ENCODE measurements at regions not wholly inside any gene's neighbourhood (a gene's known extent, or its start where the extent isn't known, plus 50 kb on each side); places are given as distances from the start of the nearest gene placed in this dataset.
A peak's percentile ranks its signal among the peaks of the same experiment; 100 is the strongest.

GRCh38 chr1:184228558-184228957 is 158.3 kb upstream of the C1orf21 start:
- Histone ChIP-seq H3K27me3 (ENCODE audit: control insufficient read depth, insufficient read depth, low read length) (no peaks in the 10 kb centered on the region), H3K4me3 (ENCODE audit: low read length in 3 of 3) (no peak overlapping the region), H3K27ac (ENCODE audit: low read depth in 2 of 2, low read length in 2 of 2) (no peak overlapping the region), H3K4me1 (ENCODE audit: control insufficient read depth in 2 of 3, insufficient read depth in 2 of 3, low read depth in 1 of 3, low read length in 3 of 3) (no peaks in the 10 kb centered on the region), H3K9ac (ENCODE audit: low read length in 3 of 3) (no peak overlapping the region), H3K36me3 (ENCODE audit: control insufficient read depth in 2 of 3, insufficient read depth in 3 of 3, low read length in 3 of 3) (no peaks in the 10 kb centered on the region), H3K9me3 (ENCODE audit: control insufficient read depth in 2 of 3, insufficient read depth in 1 of 3, low read length in 3 of 3) (no peaks in the 10 kb centered on the region)
- FAIRE-seq, result no peak
- no peak for DNase-seq
- TF ChIP-seq CTCF (IDR thresholded peaks at IDR 0.05; ENCODE audit: borderline replicate concordance, extremely low read depth, insufficient read depth), result no peak
- intact Hi-C loops (cut with DNase I), result loop anchor here (10.0 kb wide), 1 partner anchor 144 kb away; no protein-coding TSS in a partner anchor

- Histone ChIP-seq H3K27me3 (ENCODE audit: control insufficient read depth, insufficient read depth, low read length) (no peaks in the 10 kb centered on the region), H3K36me3 (ENCODE audit: control insufficient read depth in 2 of 3, insufficient read depth in 3 of 3, low read length in 3 of 3) (no peaks in the 10 kb centered on the region), H3K4me1 (ENCODE audit: control insufficient read depth in 2 of 3, insufficient read depth in 2 of 3, low read depth in 1 of 3, low read length in 3 of 3) (no peaks in the 10 kb centered on the region), H3K4me3 (ENCODE audit: low read length in 3 of 3) (no peak overlapping the region), H3K27ac (ENCODE audit: low read depth in 2 of 2, low read length in 2 of 2) (no peak overlapping the region), H3K9ac (ENCODE audit: low read length in 3 of 3) (no peak overlapping the region), H3K9me3 (ENCODE audit: control insufficient read depth in 2 of 3, insufficient read depth in 1 of 3, low read length in 3 of 3) (no peaks in the 10 kb centered on the region)
- TF ChIP-seq CTCF (IDR thresholded peaks at IDR 0.05; ENCODE audit: borderline replicate concordance, extremely low read depth, insufficient read depth), result no peak
- intact Hi-C loops (cut with DNase I), result no loop called here
- DNase-seq (no peak), FAIRE-seq (no peak)
Observed at GRCh38 chr1:184237588-184237987, 149.2 kb upstream of the C1orf21 start.

- Histone ChIP-seq H3K9me3 (ENCODE audit: control insufficient read depth in 2 of 3, insufficient read depth in 1 of 3, low read length in 3 of 3) (no peaks in the 10 kb centered on the region), H3K4me3 (ENCODE audit: low read length in 3 of 3) (no peak overlapping the region), H3K9ac (ENCODE audit: low read length in 3 of 3) (no peak overlapping the region), H3K27ac (ENCODE audit: low read depth in 2 of 2, low read length in 2 of 2) (no peak overlapping the region), H3K27me3 (ENCODE audit: control insufficient read depth, insufficient read depth, low read length) (no peaks in the 10 kb centered on the region), H3K4me1 (ENCODE audit: control insufficient read depth in 2 of 3, insufficient read depth in 2 of 3, low read depth in 1 of 3, low read length in 3 of 3) (no peaks in the 10 kb centered on the region), H3K36me3 (ENCODE audit: control insufficient read depth in 2 of 3, insufficient read depth in 3 of 3, low read length in 3 of 3) (no peaks in the 10 kb centered on the region)
- no peak for TF ChIP-seq CTCF (IDR thresholded peaks at IDR 0.05; ENCODE audit: borderline replicate concordance, extremely low read depth, insufficient read depth)
- intact Hi-C loops (cut with DNase I), result no loop called here
- DNase-seq (no peak), FAIRE-seq (no peak)
Observed at GRCh38 chr1:184241446-184241845, 145.4 kb upstream of the C1orf21 start.

GRCh38 chr1:184242507-184242943 is 144.3 kb upstream of the C1orf21 start:
- Histone ChIP-seq H3K9me3 (ENCODE audit: control insufficient read depth in 2 of 3, insufficient read depth in 1 of 3, low read length in 3 of 3) (no peaks in the 10 kb centered on the region), H3K27me3 (ENCODE audit: control insufficient read depth, insufficient read depth, low read length) (no peaks in the 10 kb centered on the region), H3K27ac (ENCODE audit: low read depth in 2 of 2, low read length in 2 of 2) (no peak overlapping the region), H3K9ac (ENCODE audit: low read length in 3 of 3) (no peak overlapping the region), H3K4me3 (ENCODE audit: low read length in 3 of 3) (no peak overlapping the region), H3K4me1 (ENCODE audit: control insufficient read depth in 2 of 3, insufficient read depth in 2 of 3, low read depth in 1 of 3, low read length in 3 of 3) (no peaks in the 10 kb centered on the region), H3K36me3 (ENCODE audit: control insufficient read depth in 2 of 3, insufficient read depth in 3 of 3, low read length in 3 of 3) (no peaks in the 10 kb centered on the region)
- intact Hi-C loops (cut with DNase I), result no loop called here
- no peak for FAIRE-seq
- TF ChIP-seq CTCF (IDR thresholded peaks at IDR 0.05; ENCODE audit: borderline replicate concordance, extremely low read depth, insufficient read depth), result peak; percentile 8
- peak in 1 of 5 donors; percentile 35 for DNase-seq

Measured in kidney (tissue), 13 donors.